ENCODE measurements at regions not wholly inside any gene's neighbourhood (a gene's known extent, or its start where the extent isn't known, plus 50 kb on each side); places are given as distances from the start of the nearest gene placed in this dataset.

- Histone ChIP-seq H3K4me3 (ENCODE audit: low read depth, low read length) (no peak overlapping the region), H3K27me3 (ENCODE audit: control insufficient read depth, insufficient read depth, low read length) (no peaks in the 10 kb centered on the region), H3K36me3 (ENCODE audit: control insufficient read depth, insufficient read depth, low read length) (no peaks in the 10 kb centered on the region)
- TF ChIP-seq CTCF (IDR thresholded peaks at IDR 0.05; ENCODE audit: insufficient read depth, low read length, severe bottlenecking), result no peak
- FAIRE-seq (no peak), DNase-seq (ENCODE audit: low read depth) (no peak)
Measured at GRCh38 chr6:167392631-167393316, 67.9 kb downstream of the TTLL2 start.

- DNase-seq (ENCODE audit: low read depth), result no peak
- H3K27me3 ChIP-seq (ENCODE audit: control insufficient read depth, insufficient read depth, low read length), result no peaks in the 10 kb centered on the region
- no peak for TF ChIP-seq CTCF (IDR thresholded peaks at IDR 0.05; ENCODE audit: insufficient read depth, low read length, severe bottlenecking)
- H3K4me3 ChIP-seq (ENCODE audit: low read depth, low read length), result no peak overlapping the region
- no peak for FAIRE-seq
- no peaks in the 10 kb centered on the region for H3K36me3 ChIP-seq (ENCODE audit: control insufficient read depth, insufficient read depth, low read length)
Measured at GRCh38 chr6:167393731-167394130, 68.8 kb downstream of the TTLL2 start.

GRCh38 chr6:167394339-167394738 lies 69.5 kb downstream of the TTLL2 start:
- Histone ChIP-seq H3K4me3 (ENCODE audit: low read depth, low read length) (no peak overlapping the region), H3K36me3 (ENCODE audit: control insufficient read depth, insufficient read depth, low read length) (no peaks in the 10 kb centered on the region), H3K27me3 (ENCODE audit: control insufficient read depth, insufficient read depth, low read length) (no peaks in the 10 kb centered on the region)
- DNase-seq (ENCODE audit: low read depth), result no peak
- TF ChIP-seq CTCF (IDR thresholded peaks at IDR 0.05; ENCODE audit: insufficient read depth, low read length, severe bottlenecking), result no peak
- no peak for FAIRE-seq

- Histone ChIP-seq H3K27me3 (ENCODE audit: control insufficient read depth, insufficient read depth, low read length) (no peaks in the 10 kb centered on the region), H3K36me3 (ENCODE audit: control insufficient read depth, insufficient read depth, low read length) (no peaks in the 10 kb centered on the region), H3K4me3 (ENCODE audit: low read depth, low read length) (no peak overlapping the region)
- FAIRE-seq (no peak), DNase-seq (ENCODE audit: low read depth) (no peak)
- no peak for TF ChIP-seq CTCF (IDR thresholded peaks at IDR 0.05; ENCODE audit: insufficient read depth, low read length, severe bottlenecking)
Measured at GRCh38 chr6:167394820-167395219, 69.9 kb downstream of the TTLL2 start.

GRCh38 chr6:167396068-167396658 lies 71.3 kb downstream of the TTLL2 start:
- no peak overlapping the region for H3K4me3 ChIP-seq (ENCODE audit: low read depth, low read length)
- no peak for TF ChIP-seq CTCF (IDR thresholded peaks at IDR 0.05; ENCODE audit: insufficient read depth, low read length, severe bottlenecking)
- no peak for FAIRE-seq
- no peaks in the 10 kb centered on the region for H3K36me3 ChIP-seq (ENCODE audit: control insufficient read depth, insufficient read depth, low read length)
- no peak for DNase-seq (ENCODE audit: low read depth)
- no peaks in the 10 kb centered on the region for H3K27me3 ChIP-seq (ENCODE audit: control insufficient read depth, insufficient read depth, low read length)

All from bronchial epithelial cell (primary cell).